ENCODE measurements at regions not wholly inside any gene's neighbourhood (a gene's known extent, or its start where the extent isn't known, plus 50 kb on each side); places are given as distances from the start of the nearest gene placed in this dataset.

- Histone ChIP-seq H3F3A (ENCODE audit: control insufficient read depth, insufficient read depth) (no peaks in the 10 kb centered on the region), H3K4me2 (ENCODE audit: low read length) (no peak overlapping the region)
Measured at GRCh38 chr1:244350027-244350426, 101.7 kb downstream of the ADSS2 start.

DNA sequence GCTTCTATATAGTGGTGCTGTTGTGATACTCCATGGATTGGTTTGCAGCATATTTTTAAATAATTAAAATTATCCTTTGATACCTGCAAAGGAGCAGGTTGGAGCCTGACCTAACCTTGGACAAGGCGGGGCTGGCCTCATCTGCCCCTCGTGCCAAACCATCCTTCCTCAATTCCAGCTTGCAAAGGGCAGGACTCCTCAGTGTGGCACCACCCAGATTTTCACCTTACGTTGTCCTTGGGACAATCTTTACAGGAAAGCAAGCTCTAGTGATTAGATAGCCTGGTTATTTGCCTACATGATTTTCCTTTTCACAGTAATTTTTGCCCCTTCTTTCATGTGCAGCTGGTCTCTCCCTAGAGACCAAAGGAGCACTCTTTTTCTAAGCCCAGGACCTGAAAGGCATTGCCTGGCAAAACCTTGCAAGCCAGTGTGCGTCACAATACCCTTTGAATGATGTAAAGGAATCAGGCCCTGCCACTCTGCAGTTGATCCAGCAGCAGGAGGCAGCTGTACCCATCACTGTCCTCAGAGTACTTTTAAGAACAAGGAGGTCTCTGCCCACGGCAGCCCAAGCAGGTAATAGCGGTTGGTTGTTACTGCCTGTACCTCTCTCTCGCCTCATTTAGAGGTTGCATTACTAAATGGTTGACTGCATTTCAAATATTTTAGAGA is 99.4 kb downstream of the ADSS2 start:
- Histone ChIP-seq H3K9me3 (ENCODE audit: control insufficient read depth, insufficient read depth, low read length) (no peaks in the 10 kb centered on the region), H3F3A (ENCODE audit: control insufficient read depth, insufficient read depth) (no peaks in the 10 kb centered on the region), H4K20me1 (ENCODE audit: control insufficient read depth, insufficient read depth, low read depth, low read length) (no peaks in the 10 kb centered on the region), H3K27ac (ENCODE audit: low read depth, low read length) (no peak overlapping the region), H3K4me3 (ENCODE audit: low read length) (no peak overlapping the region), H3K4me2 (ENCODE audit: low read length) (no peak overlapping the region), H3K36me3 (ENCODE audit: control insufficient read depth, low read length) (no peaks in the 10 kb centered on the region), H3K9me2 (replicated peaks; ENCODE audit: control insufficient read depth, low read length) (no peaks in the 10 kb centered on the region), H3K79me2 (ENCODE audit: control insufficient read depth, low read length) (no peaks in the 10 kb centered on the region), H3K27me3 (ENCODE audit: control insufficient read depth, low read length) (peaks cover 12% of the 10 kb centered on the region), H3K4me1 (ENCODE audit: control insufficient read depth, low read length) (no peaks in the 10 kb centered on the region)
- TF ChIP-seq EZH2phosphoT487 (IDR thresholded peaks at IDR 0.05; ENCODE audit: borderline replicate concordance, low read length) = no peak

More at GRCh38 chr1:244350027-244350426, 101.7 kb downstream of the ADSS2 start:
- Histone ChIP-seq H3K9me2 (replicated peaks; ENCODE audit: control insufficient read depth, low read length) (no peaks in the 10 kb centered on the region), H3K27ac (ENCODE audit: low read depth, low read length) (no peak overlapping the region), H4K20me1 (ENCODE audit: control insufficient read depth, insufficient read depth, low read depth, low read length) (no peaks in the 10 kb centered on the region), H3K9me3 (ENCODE audit: control insufficient read depth, insufficient read depth, low read length) (no peaks in the 10 kb centered on the region), H3K4me3 (ENCODE audit: low read length) (no peak overlapping the region), H3K36me3 (ENCODE audit: control insufficient read depth, low read length) (no peaks in the 10 kb centered on the region), H3K27me3 (ENCODE audit: control insufficient read depth, low read length) (peaks cover 12% of the 10 kb centered on the region), H3K4me1 (ENCODE audit: control insufficient read depth, low read length) (no peaks in the 10 kb centered on the region), H3K79me2 (ENCODE audit: control insufficient read depth, low read length) (no peaks in the 10 kb centered on the region)
- TF ChIP-seq EZH2phosphoT487 (IDR thresholded peaks at IDR 0.05; ENCODE audit: borderline replicate concordance, low read length) = no peak
- no peak for TF ChIP-seq CTCF (IDR thresholded peaks at IDR 0.05; ENCODE audit: low read depth, low read length, poor library complexity, severe bottlenecking)

DNA sequence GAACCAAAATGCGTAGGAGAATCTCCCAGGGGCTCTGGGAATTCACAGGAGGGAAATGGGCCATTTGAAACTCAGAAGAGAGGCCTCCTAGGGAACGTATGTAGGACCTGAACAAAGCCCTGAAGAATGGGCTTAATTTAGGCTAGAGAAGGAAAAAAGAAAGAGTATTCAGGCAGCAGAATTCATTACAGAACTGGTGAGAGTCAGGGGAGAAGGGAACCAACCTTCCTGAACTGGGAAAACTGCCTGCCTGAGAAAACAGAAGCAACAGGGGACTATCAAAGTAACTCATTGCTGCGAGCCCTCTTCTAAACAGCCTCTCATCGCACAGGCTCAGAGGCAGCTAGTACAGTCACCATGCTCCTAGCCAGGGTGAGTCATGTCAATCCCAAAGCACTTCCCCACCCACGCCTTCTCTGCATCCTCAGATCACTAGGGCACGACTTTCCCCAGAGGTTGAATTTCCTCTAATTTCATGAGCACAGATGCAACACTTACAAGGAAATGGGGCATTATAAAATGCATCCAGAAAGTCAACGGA is 98.1 kb downstream of the ADSS2 start:
- Histone ChIP-seq H3K27ac (ENCODE audit: low read depth, low read length) (no peak overlapping the region), H3K27me3 (ENCODE audit: control insufficient read depth, low read length) (peaks cover 12% of the 10 kb centered on the region), H3K4me2 (ENCODE audit: low read length) (no peak overlapping the region), H4K20me1 (ENCODE audit: control insufficient read depth, insufficient read depth, low read depth, low read length) (no peaks in the 10 kb centered on the region), H3K79me2 (ENCODE audit: control insufficient read depth, low read length) (no peaks in the 10 kb centered on the region), H3K4me1 (ENCODE audit: control insufficient read depth, low read length) (no peaks in the 10 kb centered on the region), H3K36me3 (ENCODE audit: control insufficient read depth, low read length) (no peaks in the 10 kb centered on the region), H3F3A (ENCODE audit: control insufficient read depth, insufficient read depth) (no peaks in the 10 kb centered on the region), H3K9me2 (replicated peaks; ENCODE audit: control insufficient read depth, low read length) (no peaks in the 10 kb centered on the region), H3K9me3 (ENCODE audit: control insufficient read depth, insufficient read depth, low read length) (no peaks in the 10 kb centered on the region), H3K4me3 (ENCODE audit: low read length) (no peak overlapping the region)
- no peak for TF ChIP-seq CTCF (IDR thresholded peaks at IDR 0.05; ENCODE audit: low read depth, low read length, poor library complexity, severe bottlenecking)
- no peak for TF ChIP-seq EZH2phosphoT487 (IDR thresholded peaks at IDR 0.05; ENCODE audit: borderline replicate concordance, low read length)

- H3K4me1 ChIP-seq (ENCODE audit: control insufficient read depth, low read length) = no peaks in the 10 kb centered on the region
Measured at GRCh38 chr1:244354810-244355278, 96.9 kb downstream of the ADSS2 start.

More at GRCh38 chr1:244354810-244355278, 96.9 kb downstream of the ADSS2 start:
- no peaks in the 10 kb centered on the region for H3K9me3 ChIP-seq (ENCODE audit: control insufficient read depth, insufficient read depth, low read length)
- TF ChIP-seq CTCF (IDR thresholded peaks at IDR 0.05; ENCODE audit: low read depth, low read length, poor library complexity, severe bottlenecking) (no peak), EZH2phosphoT487 (IDR thresholded peaks at IDR 0.05; ENCODE audit: borderline replicate concordance, low read length) (no peak)
- H3K27ac ChIP-seq (ENCODE audit: low read depth, low read length) = no peak overlapping the region
- H3F3A ChIP-seq (ENCODE audit: control insufficient read depth, insufficient read depth) = no peaks in the 10 kb centered on the region
- H3K36me3 ChIP-seq (ENCODE audit: control insufficient read depth, low read length) = no peaks in the 10 kb centered on the region
- H3K4me2 ChIP-seq (ENCODE audit: low read length) = no peak overlapping the region
- H3K27me3 ChIP-seq (ENCODE audit: control insufficient read depth, low read length) = peaks cover 12% of the 10 kb centered on the region
- H3K9me2 ChIP-seq (replicated peaks; ENCODE audit: control insufficient read depth, low read length) = no peaks in the 10 kb centered on the region
- H4K20me1 ChIP-seq (ENCODE audit: control insufficient read depth, insufficient read depth, low read depth, low read length) = no peaks in the 10 kb centered on the region
- H3K79me2 ChIP-seq (ENCODE audit: control insufficient read depth, low read length) = no peaks in the 10 kb centered on the region
- H3K4me3 ChIP-seq (ENCODE audit: low read length) = no peak overlapping the region
